HAP-1 (cell line): ENCODE measurements at regions not wholly inside any gene's neighbourhood (a gene's known extent, or its start where the extent isn't known, plus 50 kb on each side); places are given as distances from the start of the nearest gene placed in this dataset.
"Not testable (repeated sequence)": the region's sequence is repeated elsewhere in the genome, so short reads cannot be mapped to it uniquely, and the experiment has no call there.

Experiments
- DNase-seq, 2 experiments: peaks; one replicate each; pipeline ENCODE4 v3.0.0-alpha.2; 2016 to 2020; ENCODE audit warnings: low spot score in 2 of 2
- H3K27me3 ChIP-seq: fragments of 250-450 bp; sonication (Bioruptor Pico); 2 replicates; pipeline ENCODE4 v1.5.1; 2020; ENCODE audit warnings: low read depth, mild to moderate bottlenecking, moderate library complexity
- H3K36me3 ChIP-seq: fragments of 250-450 bp; sonication (Bioruptor Pico); replicated peaks from 2 replicates; pipeline ENCODE4 v1.5.1; 2020; ENCODE audit warnings: mild to moderate bottlenecking
- H3K4me1 ChIP-seq: fragments of 250-450 bp; sonication (Bioruptor Pico); 2 replicates; pipeline ENCODE4 v1.5.1; 2020; ENCODE audit warnings: mild to moderate bottlenecking
- H3K4me3 ChIP-seq: fragments of 250-450 bp; sonication (Bioruptor Pico); 2 replicates; pipeline ENCODE4 v1.5.1; 2020; ENCODE audit warnings: mild to moderate bottlenecking, moderate library complexity
- H3K9me3 ChIP-seq: fragments of 250-450 bp; sonication (Bioruptor Pico); 2 replicates; pipeline ENCODE4 v1.5.1; 2020; ENCODE audit warnings: mild to moderate bottlenecking, moderate library complexity
- in situ Hi-C: fragments of 300-500 bp; cut with MboI; formaldehyde crosslinking; loops from 3 replicates; pipeline ENCODE4 v1.14.3; 2020; ENCODE audit warnings: low sequenced_read_pairs, inconsistent platforms, mixed read lengths

DNA sequence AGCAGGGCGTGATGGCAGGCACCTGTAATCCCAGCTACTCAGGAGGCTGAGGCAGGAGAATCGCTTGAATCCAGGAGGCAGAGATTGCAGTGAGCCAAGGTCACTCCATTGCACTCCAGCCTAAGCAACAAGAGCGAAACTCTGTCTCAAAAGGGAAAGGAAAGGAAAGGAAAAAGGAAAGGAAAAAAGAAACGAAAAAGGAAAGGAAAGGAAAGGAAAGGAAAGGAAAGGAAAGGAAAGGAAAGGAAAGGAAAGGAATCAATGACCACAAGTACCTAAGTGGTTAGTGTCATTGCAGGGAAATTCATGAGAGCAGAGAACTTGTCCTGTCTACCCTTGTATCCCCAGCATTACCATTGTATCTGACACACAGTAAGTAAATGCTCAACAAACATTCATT is 195.7 kb upstream of the TENT5A start:
- H3K36me3 ChIP-seq, H3K27me3 ChIP-seq, H3K4me3 ChIP-seq, H3K4me1 ChIP-seq, DNase-seq, in situ Hi-C loops, H3K9me3 ChIP-seq: not testable (repeated sequence)

DNA sequence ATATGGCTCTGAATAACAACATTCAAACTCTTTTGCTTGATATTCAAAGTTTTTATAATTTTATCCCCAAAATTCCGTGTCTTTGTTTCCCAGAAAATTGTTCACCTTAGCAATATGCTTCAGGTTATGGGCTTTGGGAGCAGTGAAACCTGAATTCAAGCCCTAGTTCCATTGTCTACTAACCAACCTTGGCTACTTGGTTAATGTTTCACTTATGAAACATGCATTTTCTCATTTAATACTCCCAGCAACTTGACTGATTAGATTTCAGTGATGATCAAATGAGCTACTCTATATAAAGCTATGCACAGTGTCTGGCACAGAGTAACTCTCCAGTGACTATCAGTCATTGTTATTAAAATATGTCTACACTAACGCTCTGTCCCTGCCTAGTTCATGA is 192.2 kb upstream of the TENT5A start:
- no peak for DNase-seq
- Histone ChIP-seq H3K4me1 (peaks cover 8% of the 10 kb centered on the region; the same call in 1 of the 2 replicates), H3K4me3 (no peak overlapping the region), H3K27me3 (no peaks in the 10 kb centered on the region), H3K9me3 (no peaks in the 10 kb centered on the region), H3K36me3 (no peaks in the 10 kb centered on the region)
- in situ Hi-C loops, result no loop called here

DNA sequence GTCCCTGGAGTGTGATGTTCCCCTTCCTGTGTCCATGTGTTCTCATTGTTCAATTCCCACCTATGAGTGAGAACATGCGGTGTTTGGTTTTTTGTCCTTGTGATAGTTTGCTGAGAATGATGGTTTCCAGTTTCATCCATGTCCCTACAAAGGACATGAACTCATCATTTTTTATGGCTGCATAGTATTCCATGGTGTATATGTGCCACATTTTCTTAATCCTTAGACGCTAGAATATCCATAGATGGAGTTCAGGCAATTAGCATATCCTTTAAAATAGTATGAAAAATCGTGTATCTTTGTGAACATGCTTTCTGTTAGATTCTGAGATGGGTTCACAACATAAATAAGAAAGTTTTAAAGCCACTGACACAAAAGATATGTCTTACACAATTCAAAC is 190.4 kb upstream of the TENT5A start:
- H3K4me3 ChIP-seq, H3K4me1 ChIP-seq, H3K9me3 ChIP-seq, H3K27me3 ChIP-seq, in situ Hi-C loops, H3K36me3 ChIP-seq, DNase-seq: not testable (repeated sequence)

DNA sequence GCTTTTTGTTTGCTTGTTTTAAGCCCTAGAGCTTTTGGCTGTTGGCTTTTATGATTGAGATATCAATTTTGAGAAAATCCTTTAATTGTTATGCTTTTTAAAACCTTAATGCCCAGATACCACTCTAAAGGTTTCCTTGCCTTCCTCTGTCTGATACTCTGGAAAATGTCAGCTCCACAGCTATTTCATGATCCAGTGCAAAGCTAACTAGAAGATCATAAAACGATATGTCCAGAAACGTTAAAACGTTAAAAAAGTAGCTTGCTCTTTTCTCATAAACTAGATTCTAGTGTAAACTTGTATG is 189.5 kb upstream of the TENT5A start:
- H3K4me1 ChIP-seq, result peaks cover 8% of the 10 kb centered on the region; the same call in 1 of the 2 replicates
- H3K36me3 ChIP-seq, result no peaks in the 10 kb centered on the region
- H3K4me3 ChIP-seq, result no peak overlapping the region
- no peak for DNase-seq
- no peaks in the 10 kb centered on the region for H3K9me3 ChIP-seq
- no peaks in the 10 kb centered on the region for H3K27me3 ChIP-seq
- in situ Hi-C loops, result no loop called here

DNA sequence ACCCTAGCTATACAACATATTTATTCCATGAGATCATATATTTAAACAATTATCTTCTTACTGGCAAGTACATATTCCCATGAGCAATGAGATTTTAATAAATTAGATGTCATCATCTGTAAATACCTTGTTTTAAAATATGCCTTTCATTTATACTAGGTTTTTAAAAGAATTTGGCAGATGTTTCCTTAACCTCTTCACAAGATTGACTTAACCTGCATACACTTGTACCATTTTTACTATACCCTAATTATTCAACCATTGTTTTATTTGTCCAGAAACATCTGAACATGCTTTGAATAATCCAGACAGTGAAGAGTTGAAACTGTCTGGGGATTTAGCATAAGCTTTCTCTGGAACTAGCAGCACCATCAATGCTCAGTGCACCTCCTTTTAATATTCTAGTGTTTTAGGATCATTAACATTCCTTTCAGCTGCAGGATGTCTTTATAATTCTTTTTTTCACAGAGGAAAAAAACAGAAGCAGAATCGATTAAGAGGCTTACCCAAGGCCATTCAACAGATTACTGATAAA is 188.0 kb upstream of the TENT5A start:
- H3K4me1 ChIP-seq, result peaks cover 8% of the 10 kb centered on the region; the same call in 1 of the 2 replicates
- H3K36me3 ChIP-seq, result no peaks in the 10 kb centered on the region
- in situ Hi-C loops, result no loop called here
- no peak for DNase-seq
- H3K27me3 ChIP-seq, result no peaks in the 10 kb centered on the region
- H3K9me3 ChIP-seq, result no peaks in the 10 kb centered on the region
- H3K4me3 ChIP-seq, result no peak overlapping the region

DNA sequence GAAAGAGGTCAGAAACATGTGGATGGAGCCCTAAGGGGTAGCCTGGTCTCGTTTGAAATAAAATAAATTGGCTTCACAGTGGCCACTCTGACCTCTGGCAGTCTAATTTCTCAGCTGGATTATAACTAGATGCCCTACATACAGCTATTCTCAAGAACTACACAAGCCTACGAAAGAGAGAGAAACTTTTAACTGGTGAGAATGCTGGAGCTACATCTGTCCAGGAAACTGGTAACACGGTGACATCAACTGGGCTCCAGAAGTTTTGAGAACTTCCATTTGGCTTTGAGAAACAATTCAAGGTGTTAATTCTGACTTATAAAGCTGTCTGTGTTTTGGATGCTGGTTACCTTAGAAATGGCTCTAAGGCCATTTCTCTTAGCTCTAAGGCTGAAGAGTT is 187.3 kb upstream of the TENT5A start:
- Histone ChIP-seq H3K36me3 (no peaks in the 10 kb centered on the region), H3K4me3 (no peak overlapping the region), H3K9me3 (no peaks in the 10 kb centered on the region), H3K27me3 (no peaks in the 10 kb centered on the region), H3K4me1 (peaks cover 8% of the 10 kb centered on the region; the same call in 1 of the 2 replicates)
- DNase-seq, result no peak
- in situ Hi-C loops, result no loop called here

DNA sequence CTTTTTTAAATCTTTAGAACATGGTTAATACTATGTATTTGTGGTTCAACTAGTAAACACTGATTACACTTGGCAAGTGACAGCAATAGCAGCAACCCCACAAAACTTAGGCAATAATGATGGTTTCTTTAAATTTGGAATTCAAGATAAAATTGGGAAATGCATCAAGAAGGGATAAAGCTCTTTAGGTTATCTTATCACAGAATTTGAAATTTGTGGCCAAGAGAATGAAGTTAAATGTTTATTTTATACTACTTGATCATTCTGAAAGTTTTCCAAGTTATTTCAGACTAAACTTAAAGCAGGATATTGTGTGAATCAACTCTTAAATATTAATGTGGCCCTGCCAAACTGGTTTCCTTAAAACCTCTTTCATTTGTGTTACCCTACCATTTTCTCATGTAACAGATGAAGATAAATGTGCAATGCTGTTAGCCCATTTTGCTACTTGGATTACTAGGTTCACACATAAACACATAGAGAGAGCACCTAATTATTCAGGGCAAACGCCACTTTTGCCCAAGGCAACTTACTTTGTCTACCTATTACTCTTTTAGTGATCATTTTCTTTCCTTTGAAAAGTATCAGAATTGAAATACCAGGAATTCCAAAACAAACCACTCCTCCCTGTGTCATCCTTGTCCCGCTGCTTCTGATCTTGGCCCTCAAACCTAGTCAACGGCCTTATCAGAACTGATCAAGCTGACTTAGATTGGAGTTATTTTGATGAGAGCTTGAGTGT is 186.7 kb upstream of the TENT5A start:
- Histone ChIP-seq H3K9me3 (no peaks in the 10 kb centered on the region), H3K36me3 (no peaks in the 10 kb centered on the region), H3K4me1 (peaks cover 8% of the 10 kb centered on the region; the same call in 1 of the 2 replicates), H3K27me3 (no peaks in the 10 kb centered on the region), H3K4me3 (no peak overlapping the region)
- no peak for DNase-seq
- in situ Hi-C loops, result no loop called here

DNA sequence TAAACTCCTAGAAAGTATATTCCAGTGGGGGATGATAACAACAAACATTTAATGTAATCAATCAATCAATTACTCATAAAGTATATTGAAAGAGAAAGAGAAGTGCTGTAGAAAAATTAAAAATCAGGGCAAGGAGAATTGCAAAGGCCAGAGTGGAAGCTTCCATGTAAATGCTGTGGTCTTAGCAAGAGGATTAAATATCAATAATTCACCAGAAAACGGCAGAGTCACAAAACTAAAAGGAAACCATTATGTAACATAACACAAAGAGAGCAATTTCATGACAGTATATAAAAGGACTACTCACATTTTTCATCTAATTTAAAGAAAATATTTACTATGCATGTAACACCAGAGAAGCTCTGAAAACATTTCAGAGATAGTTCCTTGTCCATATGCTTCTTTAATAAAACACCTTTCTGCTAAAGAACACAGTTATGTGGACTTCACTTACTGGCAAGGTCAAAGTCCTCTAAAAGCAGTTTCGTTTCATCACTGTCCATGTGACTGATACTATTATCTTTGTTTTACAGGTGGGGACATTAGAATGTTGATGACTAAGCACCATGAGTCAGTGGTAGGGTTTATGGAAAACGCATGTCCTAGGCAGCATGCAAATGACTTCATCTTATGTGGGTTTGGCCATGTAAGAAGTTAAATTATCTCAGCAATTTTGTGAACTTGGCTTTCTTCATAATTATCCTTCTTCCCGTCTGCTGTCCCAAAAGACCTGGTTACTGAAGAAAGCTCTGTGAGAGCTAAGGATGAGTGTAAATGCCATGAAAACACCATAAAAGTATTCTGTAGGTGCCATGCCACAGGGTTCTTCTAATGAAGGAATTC is 185.8 kb upstream of the TENT5A start:
- DNase-seq, result no peak
- in situ Hi-C loops, result no loop called here

DNA sequence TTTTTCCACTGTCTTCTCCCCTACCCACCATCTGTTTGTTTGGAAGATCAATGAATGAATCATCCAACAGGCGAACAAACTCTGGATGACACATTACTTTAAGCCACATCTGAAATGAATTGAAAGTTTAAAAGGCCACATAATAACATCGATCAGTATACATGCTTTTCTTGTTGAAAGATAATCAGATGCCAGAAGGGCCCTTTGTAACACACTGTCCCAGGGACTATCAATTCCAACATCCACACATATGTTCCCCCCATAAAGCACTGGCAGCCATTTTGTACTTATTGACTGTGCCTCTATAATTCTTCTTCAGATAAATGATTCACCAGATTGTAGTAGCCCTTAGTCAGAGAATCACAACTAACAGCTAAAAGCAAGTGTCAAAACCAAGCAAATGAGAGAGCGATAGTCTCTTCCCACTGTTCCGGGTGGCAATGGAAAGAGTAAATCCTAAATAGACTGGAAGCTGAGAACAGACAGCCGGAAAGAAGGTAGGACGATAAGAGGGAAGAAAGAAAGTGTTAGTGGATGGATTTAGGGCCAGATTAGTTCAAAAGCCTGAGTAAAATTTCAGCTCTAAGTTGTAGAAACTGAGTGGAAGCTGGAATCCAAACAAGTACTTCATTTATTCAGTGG is 184.9 kb upstream of the TENT5A start:
- H3K27me3 ChIP-seq, result no peaks in the 10 kb centered on the region
- no peaks in the 10 kb centered on the region for H3K9me3 ChIP-seq
- DNase-seq, result no peak
- H3K4me1 ChIP-seq, result peaks cover 8% of the 10 kb centered on the region; the same call in 1 of the 2 replicates
- H3K36me3 ChIP-seq, result no peaks in the 10 kb centered on the region
- no peak overlapping the region for H3K4me3 ChIP-seq
- in situ Hi-C loops, result no loop called here

More for the DNA sequence above, 185.8 kb upstream of the TENT5A start:
- Histone ChIP-seq H3K4me3 (no peak overlapping the region), H3K36me3 (no peaks in the 10 kb centered on the region), H3K27me3 (no peaks in the 10 kb centered on the region), H3K9me3 (no peaks in the 10 kb centered on the region), H3K4me1 (peaks cover 8% of the 10 kb centered on the region; the same call in 1 of the 2 replicates)

DNA sequence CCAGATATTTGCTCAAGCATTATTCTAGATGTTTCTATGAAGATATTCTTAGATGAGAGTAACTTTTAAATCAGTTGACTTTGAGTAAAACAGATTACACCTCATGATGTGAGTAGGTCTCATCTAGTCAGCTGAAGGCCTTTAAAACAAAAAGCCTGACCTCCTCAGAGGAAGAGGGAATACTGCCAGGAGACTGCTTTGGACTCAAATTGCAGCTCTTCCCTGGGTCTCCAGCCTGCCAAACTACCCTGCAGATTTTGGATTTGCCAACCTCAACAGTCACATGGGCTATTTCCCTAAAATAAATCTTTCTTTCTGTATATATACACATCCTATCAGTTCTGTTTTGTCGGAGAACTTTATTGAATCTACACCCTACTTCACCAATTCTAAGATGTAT is 182.5 kb upstream of the TENT5A start:
- Histone ChIP-seq H3K4me3 (no peak overlapping the region), H3K9me3 (no peaks in the 10 kb centered on the region), H3K36me3 (no peaks in the 10 kb centered on the region), H3K4me1 (peaks cover 2% of the 10 kb centered on the region; the same call in 1 of the 2 replicates), H3K27me3 (no peaks in the 10 kb centered on the region)
- DNase-seq, result no peak
- in situ Hi-C loops, result no loop called here

DNA sequence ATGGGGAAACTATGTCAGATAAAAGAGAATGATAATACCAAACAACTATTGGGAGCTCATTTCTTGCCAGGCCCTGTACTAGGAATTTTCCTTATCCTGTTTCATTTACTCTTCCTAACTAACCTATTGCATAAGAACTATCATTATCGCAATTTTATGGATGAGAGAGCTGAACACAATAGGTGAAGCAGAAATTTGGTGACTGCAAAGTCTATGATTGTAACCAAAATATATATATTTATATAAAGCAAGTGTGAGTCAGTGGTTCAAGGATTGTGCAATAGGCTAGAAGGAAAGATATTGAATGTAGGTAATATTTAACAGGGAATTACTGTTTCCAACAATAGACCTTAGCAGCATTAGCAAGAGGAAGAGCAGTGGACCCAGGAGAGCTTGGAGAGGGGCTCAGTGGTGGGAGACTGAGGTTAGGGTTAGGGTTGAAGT is 181.1 kb upstream of the TENT5A start:
- no peaks in the 10 kb centered on the region for H3K36me3 ChIP-seq
- no peaks in the 10 kb centered on the region for H3K27me3 ChIP-seq
- no peak overlapping the region for H3K4me3 ChIP-seq
- no peaks in the 10 kb centered on the region for H3K4me1 ChIP-seq
- no peaks in the 10 kb centered on the region for H3K9me3 ChIP-seq
- in situ Hi-C loops, result no loop called here
- DNase-seq, result no peak

DNA sequence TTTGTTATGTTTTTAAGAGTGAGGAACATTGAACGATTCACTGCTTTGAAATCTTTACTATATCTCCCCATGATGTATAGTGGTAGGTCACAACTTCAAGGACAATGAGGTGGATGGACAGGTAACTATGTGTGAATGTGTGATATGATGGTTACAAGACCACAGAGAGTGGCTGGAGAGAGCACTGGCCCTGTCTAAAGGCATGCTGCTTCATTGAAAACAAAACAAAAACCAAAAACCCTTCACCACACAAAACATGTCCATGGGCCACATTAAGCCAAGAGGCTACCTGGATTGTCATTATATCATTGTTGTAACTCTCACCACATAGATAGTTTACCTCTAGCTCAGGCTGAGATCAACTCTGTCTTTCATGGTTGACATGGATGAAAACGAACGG is 180.6 kb upstream of the TENT5A start:
- Histone ChIP-seq H3K36me3 (no peaks in the 10 kb centered on the region), H3K9me3 (no peaks in the 10 kb centered on the region), H3K27me3 (no peaks in the 10 kb centered on the region; the same call in 1 of the 2 replicates), H3K4me3 (no peak overlapping the region), H3K4me1 (no peaks in the 10 kb centered on the region)
- no peak for DNase-seq
- in situ Hi-C loops, result no loop called here

DNA sequence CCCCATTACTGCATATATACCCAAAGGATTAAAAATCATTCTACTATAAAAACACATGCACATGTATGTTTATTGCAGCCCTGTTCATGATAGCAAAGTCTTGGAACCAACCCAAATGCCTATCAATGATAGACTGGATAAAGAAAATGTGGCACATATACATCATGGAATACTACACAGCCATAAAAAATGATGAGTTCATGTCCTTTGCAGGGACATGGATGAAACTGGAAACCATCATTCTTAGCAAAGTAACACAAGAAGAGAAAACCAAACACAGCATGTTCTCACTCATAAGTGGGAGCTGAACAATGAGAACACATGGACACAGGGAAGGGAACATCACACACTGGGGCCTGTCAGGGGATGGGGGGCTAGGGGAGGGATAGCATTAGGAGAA is 180.0 kb upstream of the TENT5A start:
- in situ Hi-C loops, H3K4me3 ChIP-seq, H3K4me1 ChIP-seq, DNase-seq, H3K9me3 ChIP-seq, H3K36me3 ChIP-seq, H3K27me3 ChIP-seq: not testable (repeated sequence)

DNA sequence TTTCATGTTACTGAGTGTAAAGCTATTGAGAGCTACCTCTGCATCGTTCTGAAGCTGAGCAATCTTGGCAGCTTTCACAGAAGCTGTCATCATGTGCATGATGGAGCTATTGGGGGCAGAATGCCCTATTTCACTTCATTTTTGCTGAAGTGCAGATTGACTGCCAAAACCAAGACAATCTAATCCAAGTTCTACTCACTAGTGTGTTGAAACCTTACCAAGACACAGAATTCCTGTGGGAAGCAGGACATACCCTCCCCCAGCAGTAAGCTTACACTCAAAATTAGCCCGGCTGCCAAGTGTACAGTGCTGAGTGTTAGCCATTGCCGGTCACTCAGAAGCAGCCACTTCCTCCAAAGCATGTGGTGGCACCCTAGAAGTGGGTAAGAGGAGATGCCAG is 177.3 kb upstream of the TENT5A start:
- DNase-seq, result no peak
- Histone ChIP-seq H3K36me3 (no peaks in the 10 kb centered on the region), H3K27me3 (no peaks in the 10 kb centered on the region; the same call in 1 of the 2 replicates), H3K9me3 (no peaks in the 10 kb centered on the region), H3K4me1 (no peaks in the 10 kb centered on the region), H3K4me3 (no peak overlapping the region)
- in situ Hi-C loops, result no loop called here
